ENCODE measurements at regions not wholly inside any gene's neighbourhood (a gene's known extent, or its start where the extent isn't known, plus 50 kb on each side); places are given as distances from the start of the nearest gene placed in this dataset.

GRCh38 chr7:124679146-124679545 is 86.4 kb downstream of the GPR37 start:
- H3K79me2 ChIP-seq (ENCODE audit: insufficient read depth) = no peaks in the 10 kb centered on the region
- no peak overlapping the region for H3K27ac ChIP-seq
- H4K20me1 ChIP-seq (ENCODE audit: insufficient read depth) = no peaks in the 10 kb centered on the region
- no peak overlapping the region for H3K9ac ChIP-seq
- H3K27me3 ChIP-seq (replicated peaks; ENCODE audit: insufficient read depth) = no peaks in the 10 kb centered on the region
- no peak overlapping the region for H2AFZ ChIP-seq
- no peak for DNase-seq
- TF ChIP-seq EZH2 (IDR thresholded peaks at IDR 0.05; ENCODE audit: insufficient read depth, poor library complexity, severe bottlenecking) = no peak
- no peak for TF ChIP-seq EZH2phosphoT487 (IDR thresholded peaks at IDR 0.05; ENCODE audit: insufficient read depth, low read depth)
- H3K9me2 ChIP-seq (ENCODE audit: insufficient read depth) = no peaks in the 10 kb centered on the region
- no peaks in the 10 kb centered on the region for H3K36me3 ChIP-seq (ENCODE audit: low read depth)
- no peaks in the 10 kb centered on the region for H3K9me3 ChIP-seq (ENCODE audit: low read depth)
- in situ Hi-C loops (cut with MboI) = no loop called here
- no peaks in the 10 kb centered on the region for H3K4me1 ChIP-seq (ENCODE audit: insufficient read depth)
- no peaks in the 10 kb centered on the region for H3F3A ChIP-seq (ENCODE audit: insufficient read depth)
- WGBS, 2 experiments (ENCODE audit: low coverage in 1 of 2, low lambda C conversion rate in 2 of 2, missing lambda C conversion rate in 2 of 2) = 17 to 25% methylated on average over 2 of the region's 2 CpGs
- H3K4me3 ChIP-seq = no peak overlapping the region
- no peak overlapping the region for H3K4me2 ChIP-seq (ENCODE audit: unreplicated experiment)

- Histone ChIP-seq H3K9me3 (ENCODE audit: low read depth) (no peaks in the 10 kb centered on the region), H3K36me3 (ENCODE audit: low read depth) (no peaks in the 10 kb centered on the region), H3K4me2 (ENCODE audit: unreplicated experiment) (no peak overlapping the region), H2AFZ (no peak overlapping the region), H3F3A (ENCODE audit: insufficient read depth) (no peaks in the 10 kb centered on the region), H3K9ac (no peak overlapping the region), H3K27ac (no peak overlapping the region), H3K4me1 (ENCODE audit: insufficient read depth) (no peaks in the 10 kb centered on the region), H4K20me1 (ENCODE audit: insufficient read depth) (no peaks in the 10 kb centered on the region), H3K9me2 (ENCODE audit: insufficient read depth) (no peaks in the 10 kb centered on the region), H3K4me3 (no peak overlapping the region), H3K27me3 (replicated peaks; ENCODE audit: insufficient read depth) (no peaks in the 10 kb centered on the region), H3K79me2 (ENCODE audit: insufficient read depth) (no peaks in the 10 kb centered on the region)
- WGBS, 2 experiments (ENCODE audit: low coverage in 1 of 2, low lambda C conversion rate in 2 of 2, missing lambda C conversion rate in 2 of 2) = 21 to 38% methylated on average over 1 of the region's 1 CpG
- no peak for TF ChIP-seq EZH2phosphoT487 (IDR thresholded peaks at IDR 0.05; ENCODE audit: insufficient read depth, low read depth)
- TF ChIP-seq EZH2 (IDR thresholded peaks at IDR 0.05; ENCODE audit: insufficient read depth, poor library complexity, severe bottlenecking) = no peak
- in situ Hi-C loops (cut with MboI) = no loop called here
- no peak for DNase-seq
These were observed 91.1 kb downstream of the GPR37 start for GRCh38 chr7:124674451-124674850.

DNA sequence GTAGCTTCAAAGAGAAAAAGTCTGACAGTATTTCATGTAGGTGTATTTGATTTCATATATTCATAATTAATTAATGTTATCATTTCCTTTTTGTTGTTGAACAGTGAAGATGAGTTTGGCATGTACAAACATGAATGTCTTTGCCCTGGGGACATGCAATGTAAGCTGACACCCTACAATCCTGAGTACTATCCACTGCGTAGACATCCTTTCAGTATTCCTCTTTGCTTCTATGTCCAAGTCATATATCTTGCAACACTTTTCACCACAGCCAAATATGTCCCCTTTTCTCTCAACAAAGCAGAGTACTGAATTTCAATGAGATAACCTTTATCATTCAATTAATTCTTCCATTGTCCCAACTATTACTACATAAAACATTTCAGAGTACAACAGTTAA is 93.6 kb downstream of the GPR37 start:
- H3F3A ChIP-seq (ENCODE audit: insufficient read depth) = no peaks in the 10 kb centered on the region
- no peaks in the 10 kb centered on the region for H3K79me2 ChIP-seq (ENCODE audit: insufficient read depth)
- no peak for DNase-seq
- H3K9ac ChIP-seq = no peak overlapping the region
- in situ Hi-C loops (cut with MboI) = no loop called here
- H4K20me1 ChIP-seq (ENCODE audit: insufficient read depth) = no peaks in the 10 kb centered on the region
- H3K36me3 ChIP-seq (ENCODE audit: low read depth) = no peaks in the 10 kb centered on the region
- H3K4me2 ChIP-seq (ENCODE audit: unreplicated experiment) = no peak overlapping the region
- TF ChIP-seq EZH2 (IDR thresholded peaks at IDR 0.05; ENCODE audit: insufficient read depth, poor library complexity, severe bottlenecking) = no peak
- no peak for TF ChIP-seq EZH2phosphoT487 (IDR thresholded peaks at IDR 0.05; ENCODE audit: insufficient read depth, low read depth)
- no peaks in the 10 kb centered on the region for H3K27me3 ChIP-seq (replicated peaks; ENCODE audit: insufficient read depth)
- no peaks in the 10 kb centered on the region for H3K9me3 ChIP-seq (ENCODE audit: low read depth)
- no peak overlapping the region for H2AFZ ChIP-seq
- no peaks in the 10 kb centered on the region for H3K9me2 ChIP-seq (ENCODE audit: insufficient read depth)
- no peak overlapping the region for H3K4me3 ChIP-seq
- H3K4me1 ChIP-seq (ENCODE audit: insufficient read depth) = no peaks in the 10 kb centered on the region
- H3K27ac ChIP-seq = no peak overlapping the region
- WGBS, 2 experiments (ENCODE audit: low coverage in 1 of 2, low lambda C conversion rate in 2 of 2, missing lambda C conversion rate in 2 of 2) = 5 to 10% methylated on average over 1 of the region's 1 CpG

GRCh38 chr7:124667312-124668153 is 98.1 kb downstream of the GPR37 start:
- no peak overlapping the region for H2AFZ ChIP-seq
- in situ Hi-C loops (cut with MboI) = no loop called here
- no peaks in the 10 kb centered on the region for H3K27me3 ChIP-seq (replicated peaks; ENCODE audit: insufficient read depth)
- TF ChIP-seq EZH2phosphoT487 (IDR thresholded peaks at IDR 0.05; ENCODE audit: insufficient read depth, low read depth) (no peak), EZH2 (IDR thresholded peaks at IDR 0.05; ENCODE audit: insufficient read depth, poor library complexity, severe bottlenecking) (no peak)
- WGBS, 2 experiments (ENCODE audit: low coverage in 1 of 2, low lambda C conversion rate in 2 of 2, missing lambda C conversion rate in 2 of 2) = 11% methylated on average over 9 of the region's 9 CpGs
- H3K4me3 ChIP-seq = no peak overlapping the region
- H3K9me2 ChIP-seq (ENCODE audit: insufficient read depth) = no peaks in the 10 kb centered on the region
- no peak for DNase-seq
- no peak overlapping the region for H3K9ac ChIP-seq
- no peaks in the 10 kb centered on the region for H3K36me3 ChIP-seq (ENCODE audit: low read depth)
- H3K4me2 ChIP-seq (ENCODE audit: unreplicated experiment) = no peak overlapping the region
- no peaks in the 10 kb centered on the region for H4K20me1 ChIP-seq (ENCODE audit: insufficient read depth)
- no peaks in the 10 kb centered on the region for H3K79me2 ChIP-seq (ENCODE audit: insufficient read depth)
- H3F3A ChIP-seq (ENCODE audit: insufficient read depth) = no peaks in the 10 kb centered on the region
- H3K9me3 ChIP-seq (ENCODE audit: low read depth) = no peaks in the 10 kb centered on the region
- H3K4me1 ChIP-seq (ENCODE audit: insufficient read depth) = no peaks in the 10 kb centered on the region
- H3K27ac ChIP-seq = no peak overlapping the region

Data from GM23248 (cell line).